CD4-positive, alpha-beta memory T cell (primary cell): ENCODE measurements at regions not wholly inside any gene's neighbourhood (a gene's known extent, or its start where the extent isn't known, plus 50 kb on each side); places are given as distances from the start of the nearest gene placed in this dataset.

Experiments
- CTCF ChIA-PET: fragments of 350-600 bp; sonication (Branson Sonifier 250); formaldehyde crosslinking; loops from one replicate; lab custom pipeline; 2021; ENCODE audit warnings: inconsistent platforms; ENCODE audit not compliant: partially characterized antibody; lab: Charles Lee
- POLR2A ChIA-PET: fragments of 350-600 bp; sonication (Branson Sonifier 250); formaldehyde crosslinking; loops from one replicate; lab custom pipeline; 2021; ENCODE audit not compliant: partially characterized antibody; lab: Charles Lee
- DNase-seq, 5 donors: peaks; one replicate each; pipeline versions ENCODE4 v3.0.0 to v3.0.0-alpha.2; 2020 to 2022; ENCODE audit warnings: mixed read lengths in 1 of 5
- H3K27ac ChIP-seq: one replicate; pipeline ENCODE4 v1.7.0; 2013; ENCODE audit warnings: low read depth, low read length
- H3K27me3 ChIP-seq: 2 replicates; pipeline ENCODE4 v1.7.0; 2013; ENCODE audit warnings: mild to moderate bottlenecking, low read length, moderate library complexity; ENCODE audit not compliant: insufficient read depth
- H3K36me3 ChIP-seq: 2 replicates; pipeline ENCODE4 v1.7.0; 2013; ENCODE audit warnings: mild to moderate bottlenecking, low read length, moderate library complexity; ENCODE audit not compliant: insufficient read depth
- H3K4me1 ChIP-seq: 2 replicates; pipeline ENCODE4 v1.7.0; 2013; ENCODE audit warnings: mild to moderate bottlenecking, low read length, moderate library complexity; ENCODE audit not compliant: insufficient read depth
- H3K4me3 ChIP-seq, 2 donors: one replicate each; pipeline ENCODE4 v1.7.0; 2013; ENCODE audit warnings: low read length in 2 of 2, mild to moderate bottlenecking in 1 of 2
- H3K9me3 ChIP-seq, 2 donors: one replicate each; pipeline ENCODE4 v1.7.0; 2013; ENCODE audit warnings: low read length in 2 of 2, control low read depth in 1 of 2; ENCODE audit not compliant: control insufficient read depth in 1 of 2
- H3K27ac Mint-ChIP-seq, 7 donors: one replicate each; pipeline ENCODE4 v1.8.0; 2020 to 2021; ENCODE audit warnings: mixed read lengths in 7 of 7, mild to moderate bottlenecking in 6 of 7, inconsistent platforms in 3 of 7, moderate library complexity in 3 of 7
- H3K27me3 Mint-ChIP-seq, 2 donors: one replicate each; pipeline ENCODE4 v1.8.0; 2020 to 2021; ENCODE audit warnings: mixed read lengths in 2 of 2
- H3K36me3 Mint-ChIP-seq, 2 donors: one replicate each; pipeline ENCODE4 v1.8.0; 2020 to 2021; ENCODE audit warnings: mixed read lengths in 2 of 2, inconsistent platforms in 1 of 2, mild to moderate bottlenecking in 1 of 2
- H3K4me1 Mint-ChIP-seq, 4 donors: one replicate each; pipeline ENCODE4 v1.8.0; 2020 to 2021; ENCODE audit warnings: mixed read lengths in 4 of 4, mild to moderate bottlenecking in 1 of 4
- H3K4me3 Mint-ChIP-seq, 8 donors: one replicate each; pipeline ENCODE4 v1.8.0; 2020 to 2021; ENCODE audit warnings: mixed read lengths in 8 of 8, mild to moderate bottlenecking in 7 of 8, moderate library complexity in 6 of 8, inconsistent platforms in 3 of 8
- H3K9me3 Mint-ChIP-seq, 8 donors: one replicate each; pipeline ENCODE4 v1.8.0; 2020 to 2021; ENCODE audit warnings: mixed read lengths in 8 of 8, mild to moderate bottlenecking in 5 of 8, inconsistent platforms in 3 of 8, moderate library complexity in 1 of 8
- intact Hi-C: fragments of 100-400 bp; cut with micrococcal nuclease; formaldehyde crosslinking; loops from one replicate; pipeline ENCODE4 v1.15.1; 2023

GRCh38 chr1:218701131-218701530 lies 356.0 kb downstream of the TGFB2 start:
- no peak overlapping the region for H3K27ac Mint-ChIP-seq
- H3K27me3 Mint-ChIP-seq = no peaks in the 10 kb centered on the region
- H3K9me3 Mint-ChIP-seq = peaks cover 0 to 5% (median 0%) of the 10 kb centered on the region in 8 donors
- H3K27me3 ChIP-seq = no peaks in the 10 kb centered on the region
- intact Hi-C loops = no loop called here
- H3K4me3 Mint-ChIP-seq = no peak overlapping the region
- POLR2A ChIA-PET = no interaction called here
- H3K36me3 ChIP-seq = no peaks in the 10 kb centered on the region
- no peak overlapping the region for H3K27ac ChIP-seq
- H3K4me1 ChIP-seq = no peaks in the 10 kb centered on the region
- no peak overlapping the region for H3K4me3 ChIP-seq
- no peaks in the 10 kb centered on the region for H3K36me3 Mint-ChIP-seq
- DNase-seq = no peak
- no peaks in the 10 kb centered on the region for H3K4me1 Mint-ChIP-seq
- CTCF ChIA-PET = no interaction called here
- no peaks in the 10 kb centered on the region for H3K9me3 ChIP-seq

GRCh38 chr1:218702775-218703174 lies 357.6 kb downstream of the TGFB2 start:
- no peaks in the 10 kb centered on the region for H3K27me3 Mint-ChIP-seq
- no peak for DNase-seq
- Histone ChIP-seq H3K27me3 (no peaks in the 10 kb centered on the region), H3K4me1 (no peaks in the 10 kb centered on the region), H3K9me3 (no peaks in the 10 kb centered on the region), H3K36me3 (no peaks in the 10 kb centered on the region), H3K4me3 (no peak overlapping the region), H3K27ac (no peak overlapping the region)
- intact Hi-C loops = no loop called here
- no peaks in the 10 kb centered on the region for H3K36me3 Mint-ChIP-seq
- ChIA-PET POLR2A (no interaction called here), CTCF (no interaction called here)
- peaks cover 0 to 3% (median 0%) of the 10 kb centered on the region in 8 donors for H3K9me3 Mint-ChIP-seq
- H3K4me1 Mint-ChIP-seq = no peaks in the 10 kb centered on the region
- no peak overlapping the region for H3K27ac Mint-ChIP-seq
- no peak overlapping the region for H3K4me3 Mint-ChIP-seq

GRCh38 chr1:218703836-218704235 lies 358.7 kb downstream of the TGFB2 start:
- no peaks in the 10 kb centered on the region for H3K4me1 Mint-ChIP-seq
- H3K27ac ChIP-seq = no peak overlapping the region

GRCh38 chr1:218705391-218705790 lies 360.3 kb downstream of the TGFB2 start:
- intact Hi-C loops = no loop called here
- H3K4me3 ChIP-seq = no peak overlapping the region
- Mint-ChIP-seq H3K9me3 (peaks cover 0 to 15% (median 3%) of the 10 kb centered on the region in 8 donors), H3K4me3 (no peak overlapping the region), H3K36me3 (no peaks in the 10 kb centered on the region), H3K4me1 (no peaks in the 10 kb centered on the region), H3K27me3 (no peaks in the 10 kb centered on the region), H3K27ac (no peak overlapping the region)
- no peak for DNase-seq
- POLR2A ChIA-PET = no interaction called here
- no peaks in the 10 kb centered on the region for H3K36me3 ChIP-seq
- H3K27ac ChIP-seq = no peak overlapping the region
- CTCF ChIA-PET = no interaction called here
- no peaks in the 10 kb centered on the region for H3K4me1 ChIP-seq
- no peaks in the 10 kb centered on the region for H3K9me3 ChIP-seq
- H3K27me3 ChIP-seq = no peaks in the 10 kb centered on the region

More at GRCh38 chr1:218703836-218704235, 358.7 kb downstream of the TGFB2 start:
- Mint-ChIP-seq H3K27me3 (no peaks in the 10 kb centered on the region), H3K36me3 (no peaks in the 10 kb centered on the region), H3K27ac (no peak overlapping the region), H3K4me3 (no peak overlapping the region), H3K9me3 (peaks cover 0 to 6% (median 0%) of the 10 kb centered on the region in 8 donors)
- H3K36me3 ChIP-seq = no peaks in the 10 kb centered on the region
- H3K4me3 ChIP-seq = no peak overlapping the region
- H3K4me1 ChIP-seq = no peaks in the 10 kb centered on the region
- no peaks in the 10 kb centered on the region for H3K27me3 ChIP-seq
- DNase-seq = no peak
- ChIA-PET POLR2A (no interaction called here), CTCF (no interaction called here)
- no peaks in the 10 kb centered on the region for H3K9me3 ChIP-seq
- intact Hi-C loops = no loop called here

GRCh38 chr1:218705911-218706893 lies 361.1 kb downstream of the TGFB2 start:
- H3K4me3 ChIP-seq = no peak overlapping the region
- ChIA-PET CTCF (no interaction called here), POLR2A (no interaction called here)
- no peaks in the 10 kb centered on the region for H3K9me3 ChIP-seq
- Mint-ChIP-seq H3K9me3 (peaks cover 0 to 15% (median 3%) of the 10 kb centered on the region in 8 donors), H3K4me3 (no peak overlapping the region), H3K27me3 (no peaks in the 10 kb centered on the region), H3K4me1 (no peaks in the 10 kb centered on the region), H3K36me3 (no peaks in the 10 kb centered on the region), H3K27ac (no peak overlapping the region)
- H3K4me1 ChIP-seq = no peaks in the 10 kb centered on the region
- DNase-seq = no peak
- intact Hi-C loops = no loop called here
- no peaks in the 10 kb centered on the region for H3K27me3 ChIP-seq
- H3K27ac ChIP-seq = no peak overlapping the region
- H3K36me3 ChIP-seq = no peaks in the 10 kb centered on the region

- Mint-ChIP-seq H3K4me3 (no peak overlapping the region), H3K27me3 (no peaks in the 10 kb centered on the region), H3K4me1 (no peaks in the 10 kb centered on the region), H3K36me3 (no peaks in the 10 kb centered on the region), H3K9me3 (peaks cover 0 to 15% (median 4%) of the 10 kb centered on the region in 8 donors), H3K27ac (no peak overlapping the region)
- CTCF ChIA-PET = no interaction called here
- no peaks in the 10 kb centered on the region for H3K36me3 ChIP-seq
- no peaks in the 10 kb centered on the region for H3K4me1 ChIP-seq
- POLR2A ChIA-PET = no interaction called here
- DNase-seq = no peak
- H3K27ac ChIP-seq = no peak overlapping the region
- H3K4me3 ChIP-seq = no peak overlapping the region
- H3K27me3 ChIP-seq = no peaks in the 10 kb centered on the region
- intact Hi-C loops = no loop called here
- H3K9me3 ChIP-seq = no peaks in the 10 kb centered on the region
These were observed 365.9 kb downstream of the TGFB2 start for GRCh38 chr1:218711001-218711400.

- H3K27me3 Mint-ChIP-seq = no peaks in the 10 kb centered on the region
- H3K36me3 ChIP-seq = no peaks in the 10 kb centered on the region
- intact Hi-C loops = no loop called here
- H3K4me1 ChIP-seq = no peaks in the 10 kb centered on the region
- H3K9me3 Mint-ChIP-seq = peaks cover 0 to 15% (median 6%) of the 10 kb centered on the region in 8 donors
- POLR2A ChIA-PET = no interaction called here
- H3K4me1 Mint-ChIP-seq = no peaks in the 10 kb centered on the region
- no peak overlapping the region for H3K4me3 Mint-ChIP-seq
- CTCF ChIA-PET = no interaction called here
- no peaks in the 10 kb centered on the region for H3K36me3 Mint-ChIP-seq
- H3K27ac ChIP-seq = no peak overlapping the region
- no peak overlapping the region for H3K27ac Mint-ChIP-seq
- no peaks in the 10 kb centered on the region for H3K9me3 ChIP-seq
- no peaks in the 10 kb centered on the region for H3K27me3 ChIP-seq
- H3K4me3 ChIP-seq = no peak overlapping the region
- no peak for DNase-seq
These were observed 366.9 kb downstream of the TGFB2 start for GRCh38 chr1:218711884-218712674.
